IMR-90 (cell line): ENCODE measurements at regions not wholly inside any gene's neighbourhood (a gene's known extent, or its start where the extent isn't known, plus 50 kb on each side); places are given as distances from the start of the nearest gene placed in this dataset.

ENCODE experiments used
- ATAC-seq: fragments of 200-7000 bp; cut with Tn5 transposase; 2 replicates; pipeline ENCODE4 v1.9.1; 2020; ENCODE audit warnings: low read depth, mild to moderate bottlenecking, moderate library complexity
- BruUV-seq: library from RNA; stranded (reverse); fragments of 400-500 nt; replicated peaks from 2 replicates; lab custom pipeline; 2021; lab: Mats Ljungman, UMichigan
- CTCF ChIA-PET: fragments of 300-600 bp; formaldehyde crosslinking; extraction: SDS; loops from one replicate; lab custom pipeline; 2021; ENCODE audit warnings: antibody characterized with exemption; lab: Yijun Ruan, JAX
- POLR2A ChIA-PET: fragments of 300-600 bp; sonication (Branson Sonifier 250); formaldehyde crosslinking; loops from one replicate; lab custom pipeline; 2022; ENCODE audit warnings: antibody characterized with exemption; ENCODE audit not compliant: unreplicated experiment; lab: Charles Lee
- DNase-seq: peaks from one replicate; pipeline ENCODE4 v3.0.0; 2013
- H2AFZ ChIP-seq: replicated peaks from 2 replicates; pipeline ENCODE3; 2013; ENCODE audit warnings: low read length, mild to moderate bottlenecking; ENCODE audit not compliant: poor library complexity
- H2AK5ac ChIP-seq: 2 replicates; pipeline ENCODE4 v1.6.1; 2013; ENCODE audit warnings: low read depth, low read length, inconsistent platforms
- H2AK9ac ChIP-seq: replicated peaks from 2 replicates; pipeline ENCODE3; 2013; ENCODE audit warnings: mild to moderate bottlenecking, low read depth, low read length, moderate library complexity; ENCODE audit not compliant: poor library complexity
- H2BK120ac ChIP-seq: 2 replicates; pipeline ENCODE4 v1.6.1; 2013; ENCODE audit warnings: low read depth, low read length, inconsistent platforms
- H2BK15ac ChIP-seq: 3 replicates; pipeline ENCODE4 v1.6.1; 2013; ENCODE audit warnings: low read depth, low read length, inconsistent platforms
- H2BK20ac ChIP-seq: 2 replicates; pipeline ENCODE4 v1.6.1; 2013; ENCODE audit warnings: low read depth, mild to moderate bottlenecking, inconsistent platforms, low read length, moderate library complexity
- H2BK5ac ChIP-seq: 2 replicates; pipeline ENCODE4 v1.6.1; 2013; ENCODE audit warnings: mild to moderate bottlenecking, low read depth, low read length, inconsistent platforms; ENCODE audit not compliant: poor library complexity, severe bottlenecking
- H3K14ac ChIP-seq: replicated peaks from 2 replicates; pipeline ENCODE4 v1.6.1; 2013; ENCODE audit warnings: low read depth, low read length, inconsistent platforms
- H3K18ac ChIP-seq: 2 replicates; pipeline ENCODE4 v1.6.1; 2013; ENCODE audit warnings: low read depth, low read length, control low read depth
- H3K23ac ChIP-seq: 2 replicates; pipeline ENCODE4 v1.6.1; 2013; ENCODE audit warnings: low read depth, low read length, inconsistent platforms
- H3K27ac ChIP-seq: 2 replicates; pipeline ENCODE4 v1.5.1; 2013; ENCODE audit warnings: mild to moderate bottlenecking, control low read depth, low read length; ENCODE audit not compliant: insufficient read depth
- H3K27me3 ChIP-seq: 2 replicates; pipeline ENCODE4 v1.6.1; 2013; ENCODE audit warnings: low read length; ENCODE audit not compliant: control insufficient read depth, insufficient read depth
- H3K36me3 ChIP-seq: 2 replicates; pipeline ENCODE4 v1.6.1; 2013; ENCODE audit warnings: low read length, mixed read lengths; ENCODE audit not compliant: control insufficient read depth, insufficient read depth
- H3K4ac ChIP-seq: 2 replicates; pipeline ENCODE4 v1.6.1; 2013; ENCODE audit warnings: low read depth, low read length, inconsistent platforms
- H3K4me1 ChIP-seq: 2 replicates; pipeline ENCODE4 v1.6.1; 2013; ENCODE audit warnings: low read length, mixed read lengths; ENCODE audit not compliant: control insufficient read depth, insufficient read depth
- H3K4me2 ChIP-seq: 2 replicates; pipeline ENCODE4 v1.6.1; 2013; ENCODE audit warnings: low read depth, mild to moderate bottlenecking, control low read depth, low read length, moderate library complexity
- H3K4me3 ChIP-seq: 2 replicates; pipeline ENCODE4 v1.5.1; 2013; ENCODE audit warnings: low read depth, mild to moderate bottlenecking, control low read depth, low read length, moderate library complexity; ENCODE audit not compliant: insufficient read depth
- H3K56ac ChIP-seq: 2 replicates; pipeline ENCODE4 v1.6.1; 2013; ENCODE audit warnings: low read length, inconsistent platforms; ENCODE audit not compliant: insufficient read depth; ENCODE audit errors: extremely low read depth
- H3K79me1 ChIP-seq, 2 experiments: 2 replicates each; pipeline ENCODE4 v1.6.1; 2013; ENCODE audit warnings: low read length in 2 of 2, inconsistent platforms in 1 of 2, low read depth in 1 of 2
- H3K9ac ChIP-seq: 2 replicates; pipeline ENCODE4 v1.6.1; 2013; ENCODE audit warnings: low read depth, low read length, control low read depth
- H3K9me1 ChIP-seq: 2 replicates; pipeline ENCODE4 v1.6.1; 2013; ENCODE audit warnings: low read length, inconsistent platforms; ENCODE audit not compliant: insufficient read depth
- H3K9me3 ChIP-seq: 2 replicates; pipeline ENCODE4 v1.6.1; 2013; ENCODE audit warnings: low read length; ENCODE audit not compliant: control insufficient read depth, insufficient read depth
- H4K20me1 ChIP-seq: 2 replicates; pipeline ENCODE4 v1.6.1; 2013; ENCODE audit warnings: low read length, inconsistent platforms; ENCODE audit not compliant: insufficient read depth
- H4K5ac ChIP-seq: 2 replicates; pipeline ENCODE4 v1.6.1; 2013; ENCODE audit warnings: mild to moderate bottlenecking, low read depth, low read length, control low read depth
- H4K8ac ChIP-seq, 2 experiments: 2 replicates each; pipeline ENCODE4 v1.6.1; 2013; ENCODE audit warnings: low read depth in 2 of 2, low read length in 2 of 2, control low read depth in 1 of 2, inconsistent platforms in 1 of 2
- H4K91ac ChIP-seq: 2 replicates; pipeline ENCODE4 v1.6.1; 2013; ENCODE audit warnings: low read depth, low read length, inconsistent platforms; ENCODE audit not compliant: insufficient read depth
- BHLHE40 ChIP-seq: fragments of 150-350 bp; IDR thresholded peaks from 2 replicates; pipeline ENCODE4 v1.6.1; 2016; ENCODE audit warnings: mild to moderate bottlenecking, low read depth, low read length
- CEBPB ChIP-seq: IDR thresholded peaks from 2 replicates; pipeline ENCODE4 v1.6.1; 2012; ENCODE audit warnings: low read depth, low read length, improper control_type of control experiment
- CHD1 ChIP-seq: IDR thresholded peaks from 2 replicates; pipeline ENCODE4 v1.6.1; 2012; ENCODE audit warnings: low read depth, low read length, improper control_type of control experiment
- CTCF ChIP-seq: conservative IDR thresholded peaks from 2 replicates; pipeline ENCODE4 v1.5.1; 2012; ENCODE audit warnings: mild to moderate bottlenecking, low read depth, low read length, improper control_type of control experiment
- ELK1 ChIP-seq: fragments of 150-350 bp; IDR thresholded peaks from 2 replicates; pipeline ENCODE4 v1.6.1; 2016; ENCODE audit warnings: low read depth, mild to moderate bottlenecking, low read length, moderate library complexity, borderline replicate concordance
- FOS ChIP-seq: fragments of 150-350 bp; IDR thresholded peaks from 2 replicates; pipeline ENCODE4 v1.6.1; 2016; ENCODE audit warnings: low read depth, low read length
- MAFK ChIP-seq: IDR thresholded peaks from 2 replicates; pipeline ENCODE4 v1.6.1; 2012; ENCODE audit warnings: low read depth, low read length, improper control_type of control experiment
- MXI1 ChIP-seq: IDR thresholded peaks from 2 replicates; pipeline ENCODE4 v1.6.1; 2012; ENCODE audit warnings: low read depth, mild to moderate bottlenecking, low read length, moderate library complexity, borderline replicate concordance
- NFE2L2 ChIP-seq: fragments of 150-350 bp; IDR thresholded peaks from 2 replicates; pipeline ENCODE4 v1.6.1; 2016; ENCODE audit warnings: low read depth, mild to moderate bottlenecking, low read length
- POLR2A ChIP-seq: IDR thresholded peaks from 2 replicates; pipeline ENCODE4 v1.6.1; 2012; ENCODE audit warnings: mild to moderate bottlenecking, low read depth, low read length
- RAD21 ChIP-seq: IDR thresholded peaks from 2 replicates; pipeline ENCODE4 v1.6.1; 2012; ENCODE audit warnings: low read length, improper control_type of control experiment
- RCOR1 ChIP-seq: IDR thresholded peaks from 2 replicates; pipeline ENCODE4 v1.6.1; 2012; ENCODE audit warnings: mild to moderate bottlenecking, low read length, improper control_type of control experiment; ENCODE audit not compliant: insufficient replicate concordance
- RFX5 ChIP-seq: IDR thresholded peaks from 2 replicates; pipeline ENCODE4 v1.8.0; 2012; ENCODE audit warnings: low read depth, mild to moderate bottlenecking, low read length, moderate library complexity
- SMC3 ChIP-seq: fragments of 150-350 bp; IDR thresholded peaks from 2 replicates; pipeline ENCODE4 v1.6.1; 2016; ENCODE audit warnings: low read depth, mild to moderate bottlenecking, antibody characterized with exemption, low read length, moderate library complexity
- USF2 ChIP-seq: fragments of 150-350 bp; IDR thresholded peaks from 2 replicates; pipeline ENCODE4 v1.6.1; 2017; ENCODE audit warnings: mild to moderate bottlenecking, antibody characterized with exemption, low read length, low read depth
- WGBS, 2 experiments: methylation state at CpG; one replicate each; pipeline versions ENCODE4 v1.1.5 to v1.1.7; 2013; ENCODE audit warnings: missing lambda C conversion rate in 2 of 2; ENCODE audit not compliant: insufficient read length in 1 of 2; ENCODE audit errors: extremely low coverage in 2 of 2; 5-methylcytosine and 5-hydroxymethylcytosine counted together
- dilution Hi-C: fragments of 300-500 bp; cut with HindIII; formaldehyde crosslinking; loops from one replicate; pipeline ENCODE4 v1.14.3; 2018; ENCODE audit warnings: low sequenced_read_pairs; ENCODE audit not compliant: unreplicated experiment
- in situ Hi-C: fragments of 300-500 bp; cut with MboI; formaldehyde crosslinking; loops from 3 replicates; pipeline ENCODE4 v1.14.3; 2019; ENCODE audit warnings: low sequenced_read_pairs, inconsistent platforms, mixed read lengths
- intact Hi-C: fragments of 100-400 bp; cut with micrococcal nuclease; formaldehyde crosslinking; loops from 2 replicates; pipeline ENCODE4 v1.10.0; 2022

- no peaks in the 10 kb centered on the region for H3K9me3 ChIP-seq
- BruUV-seq, result no TSS peak
- CTCF ChIA-PET, result no interaction called here
- H3K18ac ChIP-seq, result no peak overlapping the region
- H2BK15ac ChIP-seq, result no peak overlapping the region
- in situ Hi-C loops (no loop called here), intact Hi-C loops (no loop called here), dilution Hi-C loops (no loop called here)
- no peaks in the 10 kb centered on the region for H3K9me1 ChIP-seq
- H4K91ac ChIP-seq, result no peak overlapping the region
- no peaks in the 10 kb centered on the region for H3K36me3 ChIP-seq
- ATAC-seq (no peak), DNase-seq (no peak)
- no peak overlapping the region for H3K27ac ChIP-seq
- H3K4me2 ChIP-seq, result no peak overlapping the region
- no peak overlapping the region for H3K56ac ChIP-seq
- no peak overlapping the region for H2AFZ ChIP-seq
- no peaks in the 10 kb centered on the region for H3K79me1 ChIP-seq
- 20% methylated on average over 1 of the region's 18 CpGs; no CpG with 5 or more reads in 1 of the 2 experiments for WGBS, 2 experiments
- peaks cover 11% of the 10 kb centered on the region for H3K27me3 ChIP-seq
- TF ChIP-seq USF2 (no peak), RCOR1 (no peak), FOS (no peak), BHLHE40 (no peak), CTCF (no peak), SMC3 (no peak), RFX5 (no peak), RAD21 (no peak), NFE2L2 (no peak), POLR2A (no peak), MAFK (no peak), CEBPB (no peak), CHD1 (no peak), MXI1 (no peak), ELK1 (no peak)
- H3K4me3 ChIP-seq, result no peak overlapping the region
- H2AK9ac ChIP-seq, result no peak overlapping the region
- POLR2A ChIA-PET, result no interaction called here
- no peak overlapping the region for H3K14ac ChIP-seq
- H2BK20ac ChIP-seq, result no peak overlapping the region
- no peak overlapping the region for H3K4ac ChIP-seq
- no peak overlapping the region for H3K9ac ChIP-seq
- H4K5ac ChIP-seq, result no peak overlapping the region
- H2BK120ac ChIP-seq, result no peak overlapping the region
- no peaks in the 10 kb centered on the region for H3K4me1 ChIP-seq
- H4K8ac ChIP-seq, result no peak overlapping the region
- H3K23ac ChIP-seq, result no peak overlapping the region
- no peaks in the 10 kb centered on the region for H4K20me1 ChIP-seq
- no peak overlapping the region for H2AK5ac ChIP-seq
- no peak overlapping the region for H2BK5ac ChIP-seq
These were observed 76.1 kb upstream of the IRX3 start for GRCh38 chr16:54362591-54363206.
